ENCODE measurements at regions not wholly inside any gene's neighbourhood (a gene's known extent, or its start where the extent isn't known, plus 50 kb on each side); places are given as distances from the start of the nearest gene placed in this dataset.

DNA sequence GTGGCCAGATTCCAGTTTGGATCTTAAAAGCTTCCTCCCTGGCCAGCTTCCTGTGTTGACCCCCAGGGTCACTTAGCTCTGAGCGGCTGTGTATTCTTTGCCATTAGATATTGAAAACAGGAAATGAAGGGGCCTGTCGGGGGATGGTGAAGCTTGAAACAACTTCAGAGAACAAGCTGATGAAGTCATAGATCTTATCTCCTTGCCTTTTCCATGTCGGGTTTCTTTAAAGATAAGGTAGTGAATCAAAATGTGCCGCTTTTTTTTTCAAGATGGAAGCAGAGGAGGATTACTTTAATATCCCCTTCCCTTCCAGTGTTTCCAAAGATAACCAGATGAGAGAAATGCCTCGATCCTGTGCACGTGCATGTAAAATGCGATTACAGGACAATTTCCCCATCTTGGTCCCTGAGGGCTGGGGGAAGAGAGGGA, 508.5 kb downstream of the MID1IP1 start:
- TF ChIP-seq, protein P1, sequence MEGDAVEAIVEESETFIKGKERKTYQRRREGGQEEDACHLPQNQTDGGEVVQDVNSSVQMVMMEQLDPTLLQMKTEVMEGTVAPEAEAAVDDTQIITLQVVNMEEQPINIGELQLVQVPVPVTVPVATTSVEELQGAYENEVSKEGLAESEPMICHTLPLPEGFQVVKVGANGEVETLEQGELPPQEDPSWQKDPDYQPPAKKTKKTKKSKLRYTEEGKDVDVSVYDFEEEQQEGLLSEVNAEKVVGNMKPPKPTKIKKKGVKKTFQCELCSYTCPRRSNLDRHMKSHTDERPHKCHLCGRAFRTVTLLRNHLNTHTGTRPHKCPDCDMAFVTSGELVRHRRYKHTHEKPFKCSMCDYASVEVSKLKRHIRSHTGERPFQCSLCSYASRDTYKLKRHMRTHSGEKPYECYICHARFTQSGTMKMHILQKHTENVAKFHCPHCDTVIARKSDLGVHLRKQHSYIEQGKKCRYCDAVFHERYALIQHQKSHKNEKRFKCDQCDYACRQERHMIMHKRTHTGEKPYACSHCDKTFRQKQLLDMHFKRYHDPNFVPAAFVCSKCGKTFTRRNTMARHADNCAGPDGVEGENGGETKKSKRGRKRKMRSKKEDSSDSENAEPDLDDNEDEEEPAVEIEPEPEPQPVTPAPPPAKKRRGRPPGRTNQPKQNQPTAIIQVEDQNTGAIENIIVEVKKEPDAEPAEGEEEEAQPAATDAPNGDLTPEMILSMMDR (IDR thresholded peaks at IDR 0.05 in 2 of 3, conservative IDR thresholded peaks at IDR 0.05 in 1 of 3; ENCODE audit: insufficient read depth in 2 of 3, low read depth in 1 of 3, low read length in 3 of 3) = no peak
- TF ChIP-seq EZH2 (IDR thresholded peaks at IDR 0.05; ENCODE audit: borderline replicate concordance, low read depth, low read length) = no peak
- no peak for TF ChIP-seq SMAD2 (IDR thresholded peaks at IDR 0.05; ENCODE audit: low read depth, low read length)
- TF ChIP-seq RUNX1 (IDR thresholded peaks at IDR 0.05; ENCODE audit: low read depth) = no peak
- TF ChIP-seq, protein P2, sequence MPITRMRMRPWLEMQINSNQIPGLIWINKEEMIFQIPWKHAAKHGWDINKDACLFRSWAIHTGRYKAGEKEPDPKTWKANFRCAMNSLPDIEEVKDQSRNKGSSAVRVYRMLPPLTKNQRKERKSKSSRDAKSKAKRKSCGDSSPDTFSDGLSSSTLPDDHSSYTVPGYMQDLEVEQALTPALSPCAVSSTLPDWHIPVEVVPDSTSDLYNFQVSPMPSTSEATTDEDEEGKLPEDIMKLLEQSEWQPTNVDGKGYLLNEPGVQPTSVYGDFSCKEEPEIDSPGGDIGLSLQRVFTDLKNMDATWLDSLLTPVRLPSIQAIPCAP (CRISPR knock-in tag; IDR thresholded peaks at IDR 0.05; ENCODE audit: borderline replicate concordance) = no peak
- TF ChIP-seq MCM2 (IDR thresholded peaks at IDR 0.05; ENCODE audit: low read depth) = no peak
- TF ChIP-seq USF2 (CRISPR knock-in tag; IDR thresholded peaks at IDR 0.05) = no peak
- no peak for TF ChIP-seq MAFK (IDR thresholded peaks at IDR 0.05; ENCODE audit: low read length)
- no peak for TF ChIP-seq HOMEZ (CRISPR knock-in tag; IDR thresholded peaks at IDR 0.05)
- no peak for TF ChIP-seq POLR2AphosphoS5 (IDR thresholded peaks at IDR 0.05; ENCODE audit: control insufficient read depth, insufficient read depth, low read depth, low read length)
- no peak for TF ChIP-seq U2AF2 (optimal IDR thresholded peaks at IDR 0.05; ENCODE audit: low read depth, low read length)
- no peak for TF ChIP-seq PHF21A (IDR thresholded peaks at IDR 0.05; ENCODE audit: borderline replicate concordance, low read depth)
- no peak for TF ChIP-seq ETV5 (CRISPR knock-in tag; IDR thresholded peaks at IDR 0.05; ENCODE audit: low read depth)
